Neural cell (in vitro differentiated cells): ENCODE measurements at regions not wholly inside any gene's neighbourhood (a gene's known extent, or its start where the extent isn't known, plus 50 kb on each side); places are given as distances from the start of the nearest gene placed in this dataset.

ENCODE experiments used
- H2AFZ ChIP-seq: fragments of 200-600, 300-800 bp; sonication (generic), shearing (Covaris generic); 2 replicates; pipeline ENCODE4 v1.6.0; 2014; ENCODE audit warnings: low read depth, mild to moderate bottlenecking, antibody characterized with exemption, low read length, moderate library complexity
- H3F3A ChIP-seq: fragments of 200-600 bp; shearing (Covaris generic); 2 replicates; pipeline ENCODE4 v1.6.1; 2016; ENCODE audit warnings: mild to moderate bottlenecking, moderate library complexity, mixed read lengths, antibody characterized with exemption, low read length; ENCODE audit not compliant: insufficient read depth, poor library complexity, severe bottlenecking
- H3K27ac ChIP-seq: fragments of 200-600, 300-800 bp; sonication (generic), shearing (Covaris generic); 2 replicates; pipeline ENCODE4 v1.5.1; 2014; ENCODE audit warnings: mild to moderate bottlenecking, low read length, moderate library complexity
- H3K27me3 ChIP-seq: fragments of 300-800, 200-600 bp; sonication (generic), shearing (Covaris generic); 2 replicates; pipeline ENCODE4 v1.6.0; 2014; ENCODE audit warnings: mild to moderate bottlenecking, low read depth, low read length, moderate library complexity; ENCODE audit not compliant: insufficient read depth
- H3K36me3 ChIP-seq: fragments of 300-800, 200-600 bp; sonication (generic), shearing (Covaris generic); 2 replicates; pipeline ENCODE4 v1.5.1; 2014; ENCODE audit warnings: mild to moderate bottlenecking, antibody characterized with exemption, low read length, moderate library complexity; ENCODE audit not compliant: insufficient read depth
- H3K4me2 ChIP-seq: fragments of 300-800, 200-600 bp; sonication (generic), shearing (Covaris generic); 2 replicates; pipeline ENCODE4 v1.6.0; 2014; ENCODE audit warnings: mild to moderate bottlenecking, low read length
- H3K4me3 ChIP-seq: fragments of 300-800, 200-600 bp; sonication (generic), shearing (Covaris generic); 2 replicates; pipeline ENCODE4 v1.5.1; 2014; ENCODE audit warnings: mild to moderate bottlenecking, low read length, moderate library complexity
- H3K79me2 ChIP-seq: fragments of 200-600 bp; shearing (Covaris generic); replicated peaks from 2 replicates; pipeline ENCODE4 v1.6.0; 2014; ENCODE audit warnings: mild to moderate bottlenecking, low read length, moderate library complexity; ENCODE audit not compliant: insufficient read depth
- H3K9ac ChIP-seq: fragments of 300-800, 200-600 bp; sonication (generic), shearing (Covaris generic); 2 replicates; pipeline ENCODE4 v1.6.1; 2016; ENCODE audit warnings: mild to moderate bottlenecking, low read length, mixed read lengths
- H3K9me2 ChIP-seq: fragments of 200-600 bp; shearing (Covaris generic); 2 replicates; pipeline ENCODE4 v1.6.1; 2016; ENCODE audit warnings: mild to moderate bottlenecking, low read length, mixed read lengths; ENCODE audit not compliant: insufficient read depth
- H3K9me3 ChIP-seq: fragments of 200-600, 300-800 bp; sonication (generic), shearing (Covaris generic); 2 replicates; pipeline ENCODE4 v1.6.1; 2016; ENCODE audit warnings: mild to moderate bottlenecking, mixed run types, low read length, moderate library complexity, mixed read lengths
- H4K20me1 ChIP-seq: fragments of 200-600 bp; shearing (Covaris generic); 2 replicates; pipeline ENCODE4 v1.6.1; 2016; ENCODE audit warnings: mild to moderate bottlenecking, mixed run types; ENCODE audit not compliant: insufficient read depth
- EP300 ChIP-seq: fragments of 450-650 bp; conservative IDR thresholded peaks from 2 replicates; pipeline ENCODE4 v1.6.1; 2014; ENCODE audit warnings: antibody characterized with exemption, mild to moderate bottlenecking, moderate library complexity; ENCODE audit not compliant: poor library complexity, severe bottlenecking
- EZH2 ChIP-seq: fragments of 200-600, 300-800 bp; shearing (Covaris generic), sonication (generic); IDR thresholded peaks from 2 replicates; pipeline ENCODE4 v1.6.1; 2014; ENCODE audit warnings: antibody characterized with exemption, low read length, borderline replicate concordance, mild to moderate bottlenecking; ENCODE audit not compliant: insufficient read depth, poor library complexity, severe bottlenecking
- MXI1 ChIP-seq: fragments of 450-650 bp; conservative IDR thresholded peaks from 2 replicates; pipeline ENCODE4 v1.6.1; 2014; ENCODE audit warnings: antibody characterized with exemption, mild to moderate bottlenecking; ENCODE audit not compliant: poor library complexity, severe bottlenecking
- POLR2AphosphoS5 ChIP-seq: IDR thresholded peaks from 2 replicates; pipeline ENCODE4 v1.6.1; 2012
- RAD21 ChIP-seq: fragments of 450-650 bp; conservative IDR thresholded peaks from 2 replicates; pipeline ENCODE4 v1.6.1; 2014; ENCODE audit warnings: antibody characterized with exemption, mild to moderate bottlenecking, moderate library complexity
- SMC3 ChIP-seq: fragments of 450-650 bp; conservative IDR thresholded peaks from 2 replicates; pipeline ENCODE4 v1.6.1; 2014; ENCODE audit warnings: antibody characterized with exemption, mild to moderate bottlenecking, moderate library complexity; ENCODE audit not compliant: poor library complexity
- TAF1 ChIP-seq: IDR thresholded peaks from 2 replicates; pipeline ENCODE4 v1.6.1; 2012; ENCODE audit warnings: low read depth
- TF ChIP-seq, protein P1 (sequence below): IDR thresholded peaks from 2 replicates; pipeline ENCODE4 v1.6.1; 2012; ENCODE audit warnings: borderline replicate concordance
- TF ChIP-seq, protein P2 (sequence below): fragments of 450-650 bp; IDR thresholded peaks from 2 replicates; pipeline ENCODE4 v1.5.1; 2014; ENCODE audit warnings: antibody characterized with exemption, mild to moderate bottlenecking, moderate library complexity; ENCODE audit not compliant: poor library complexity, severe bottlenecking

DNA sequence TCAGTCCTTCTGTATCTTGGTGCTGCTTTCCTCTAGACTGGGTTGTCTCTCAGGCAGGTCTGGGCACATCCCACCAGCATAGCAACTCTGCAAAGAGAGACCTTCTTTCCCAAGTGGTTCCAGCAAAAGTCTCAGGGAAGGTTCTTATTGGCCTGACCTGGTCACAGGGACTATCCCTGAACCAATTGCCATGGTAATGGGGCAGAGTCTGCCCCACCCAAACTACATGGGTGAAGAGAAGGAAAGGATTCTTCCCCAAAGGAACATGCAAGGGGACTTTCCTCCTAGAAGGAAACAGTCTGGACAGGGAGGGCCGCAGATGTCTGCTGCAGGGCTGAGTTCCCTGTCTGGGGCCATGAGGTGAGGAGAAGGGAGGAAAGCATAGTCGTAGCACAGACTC is 122.2 kb upstream of the NCOR2 start:
- Histone ChIP-seq H3K9me3 (peaks cover 4% of the 10 kb centered on the region), H3K79me2 (no peaks in the 10 kb centered on the region), H2AFZ (no peak overlapping the region), H4K20me1 (no peaks in the 10 kb centered on the region), H3K36me3 (no peaks in the 10 kb centered on the region), H3K27me3 (no peaks in the 10 kb centered on the region), H3F3A (no peaks in the 10 kb centered on the region), H3K9ac (no peak overlapping the region), H3K4me2 (no peak overlapping the region), H3K9me2 (no peaks in the 10 kb centered on the region), H3K4me3 (no peak overlapping the region), H3K27ac (no peak overlapping the region)
- TF ChIP-seq TAF1 (no peak), POLR2AphosphoS5 (no peak), EP300 (no peak), RAD21 (no peak), MXI1 (no peak)

DNA sequence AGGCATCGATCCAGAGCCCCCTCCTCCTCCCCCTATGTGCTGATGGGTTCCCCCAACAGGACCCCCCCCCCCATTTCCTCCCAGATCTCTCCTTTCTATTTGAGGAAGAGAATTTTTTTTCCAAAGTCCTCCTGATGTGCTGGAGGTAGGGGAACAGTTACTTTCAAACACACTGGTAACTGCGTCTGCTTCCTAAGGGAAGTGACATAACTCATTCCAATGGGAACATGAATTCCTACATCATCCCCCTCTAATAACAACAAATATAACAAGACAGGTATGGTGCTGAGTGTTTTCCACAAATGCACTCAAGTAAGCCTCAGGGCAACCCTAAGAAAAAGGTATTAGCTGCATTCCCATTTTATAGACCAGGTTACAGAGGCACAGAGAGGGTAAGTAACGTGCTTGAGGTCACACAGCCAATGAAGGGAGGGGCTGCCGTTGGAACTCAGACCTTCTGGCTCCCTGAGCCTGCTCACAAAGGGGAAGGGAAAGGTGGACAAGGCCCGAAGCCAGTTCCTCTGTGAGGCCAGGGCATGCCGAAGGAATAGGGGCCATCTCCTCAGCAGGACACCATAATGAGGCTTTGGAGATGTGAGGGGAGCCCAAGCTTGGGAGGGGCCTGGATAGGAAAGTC is 121.1 kb upstream of the NCOR2 start:
- Histone ChIP-seq H3K79me2 (no peaks in the 10 kb centered on the region), H3K9me3 (peaks cover 4% of the 10 kb centered on the region), H3K27me3 (no peaks in the 10 kb centered on the region), H3K36me3 (no peaks in the 10 kb centered on the region), H3F3A (no peaks in the 10 kb centered on the region), H3K9ac (no peak overlapping the region), H4K20me1 (no peaks in the 10 kb centered on the region), H3K4me3 (no peak overlapping the region), H2AFZ (no peak overlapping the region), H3K4me2 (no peak overlapping the region), H3K27ac (no peak overlapping the region), H3K9me2 (no peaks in the 10 kb centered on the region)
- TF ChIP-seq SMC3 (no peak), MXI1 (no peak), EP300 (no peak)
- TF ChIP-seq, protein P1, sequence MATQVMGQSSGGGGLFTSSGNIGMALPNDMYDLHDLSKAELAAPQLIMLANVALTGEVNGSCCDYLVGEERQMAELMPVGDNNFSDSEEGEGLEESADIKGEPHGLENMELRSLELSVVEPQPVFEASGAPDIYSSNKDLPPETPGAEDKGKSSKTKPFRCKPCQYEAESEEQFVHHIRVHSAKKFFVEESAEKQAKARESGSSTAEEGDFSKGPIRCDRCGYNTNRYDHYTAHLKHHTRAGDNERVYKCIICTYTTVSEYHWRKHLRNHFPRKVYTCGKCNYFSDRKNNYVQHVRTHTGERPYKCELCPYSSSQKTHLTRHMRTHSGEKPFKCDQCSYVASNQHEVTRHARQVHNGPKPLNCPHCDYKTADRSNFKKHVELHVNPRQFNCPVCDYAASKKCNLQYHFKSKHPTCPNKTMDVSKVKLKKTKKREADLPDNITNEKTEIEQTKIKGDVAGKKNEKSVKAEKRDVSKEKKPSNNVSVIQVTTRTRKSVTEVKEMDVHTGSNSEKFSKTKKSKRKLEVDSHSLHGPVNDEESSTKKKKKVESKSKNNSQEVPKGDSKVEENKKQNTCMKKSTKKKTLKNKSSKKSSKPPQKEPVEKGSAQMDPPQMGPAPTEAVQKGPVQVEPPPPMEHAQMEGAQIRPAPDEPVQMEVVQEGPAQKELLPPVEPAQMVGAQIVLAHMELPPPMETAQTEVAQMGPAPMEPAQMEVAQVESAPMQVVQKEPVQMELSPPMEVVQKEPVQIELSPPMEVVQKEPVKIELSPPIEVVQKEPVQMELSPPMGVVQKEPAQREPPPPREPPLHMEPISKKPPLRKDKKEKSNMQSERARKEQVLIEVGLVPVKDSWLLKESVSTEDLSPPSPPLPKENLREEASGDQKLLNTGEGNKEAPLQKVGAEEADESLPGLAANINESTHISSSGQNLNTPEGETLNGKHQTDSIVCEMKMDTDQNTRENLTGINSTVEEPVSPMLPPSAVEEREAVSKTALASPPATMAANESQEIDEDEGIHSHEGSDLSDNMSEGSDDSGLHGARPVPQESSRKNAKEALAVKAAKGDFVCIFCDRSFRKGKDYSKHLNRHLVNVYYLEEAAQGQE, result no peak

DNA sequence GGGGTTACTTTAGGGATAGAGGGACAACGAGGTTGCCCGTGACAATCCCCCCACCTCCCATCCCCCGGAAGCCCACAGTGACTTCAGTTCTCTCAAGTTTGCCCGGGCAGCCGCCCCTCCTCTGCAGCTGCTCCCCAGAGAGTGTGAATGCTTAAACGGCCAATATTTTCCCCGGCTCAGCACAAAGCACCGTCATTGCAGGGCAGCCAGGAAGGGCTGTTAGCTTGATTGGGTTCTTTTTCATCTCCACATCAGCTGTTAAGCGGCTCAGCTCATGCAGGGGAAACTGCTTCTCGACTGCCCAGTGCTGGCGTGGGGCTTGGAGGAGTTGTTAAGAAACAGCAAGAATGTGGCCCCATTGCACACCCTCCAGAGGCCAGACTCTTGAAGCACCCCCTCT is 120.5 kb upstream of the NCOR2 start:
- no peaks in the 10 kb centered on the region for H4K20me1 ChIP-seq
- no peak overlapping the region for H3K9ac ChIP-seq
- H3K9me2 ChIP-seq, result no peaks in the 10 kb centered on the region
- H2AFZ ChIP-seq, result no peak overlapping the region
- peaks cover 4% of the 10 kb centered on the region for H3K9me3 ChIP-seq
- H3K4me3 ChIP-seq, result no peak overlapping the region
- H3F3A ChIP-seq, result no peaks in the 10 kb centered on the region
- no peak overlapping the region for H3K4me2 ChIP-seq
- TF ChIP-seq, protein P1, result no peak
- no peak for TF ChIP-seq TAF1
- TF ChIP-seq RAD21, result no peak
- TF ChIP-seq SMC3, result no peak
- no peak for TF ChIP-seq POLR2AphosphoS5
- TF ChIP-seq, protein P2, sequence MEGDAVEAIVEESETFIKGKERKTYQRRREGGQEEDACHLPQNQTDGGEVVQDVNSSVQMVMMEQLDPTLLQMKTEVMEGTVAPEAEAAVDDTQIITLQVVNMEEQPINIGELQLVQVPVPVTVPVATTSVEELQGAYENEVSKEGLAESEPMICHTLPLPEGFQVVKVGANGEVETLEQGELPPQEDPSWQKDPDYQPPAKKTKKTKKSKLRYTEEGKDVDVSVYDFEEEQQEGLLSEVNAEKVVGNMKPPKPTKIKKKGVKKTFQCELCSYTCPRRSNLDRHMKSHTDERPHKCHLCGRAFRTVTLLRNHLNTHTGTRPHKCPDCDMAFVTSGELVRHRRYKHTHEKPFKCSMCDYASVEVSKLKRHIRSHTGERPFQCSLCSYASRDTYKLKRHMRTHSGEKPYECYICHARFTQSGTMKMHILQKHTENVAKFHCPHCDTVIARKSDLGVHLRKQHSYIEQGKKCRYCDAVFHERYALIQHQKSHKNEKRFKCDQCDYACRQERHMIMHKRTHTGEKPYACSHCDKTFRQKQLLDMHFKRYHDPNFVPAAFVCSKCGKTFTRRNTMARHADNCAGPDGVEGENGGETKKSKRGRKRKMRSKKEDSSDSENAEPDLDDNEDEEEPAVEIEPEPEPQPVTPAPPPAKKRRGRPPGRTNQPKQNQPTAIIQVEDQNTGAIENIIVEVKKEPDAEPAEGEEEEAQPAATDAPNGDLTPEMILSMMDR, result no peak
- TF ChIP-seq EP300, result no peak
- no peak for TF ChIP-seq MXI1
- TF ChIP-seq EZH2, result no peak
- H3K27me3 ChIP-seq, result no peaks in the 10 kb centered on the region
- H3K36me3 ChIP-seq, result no peaks in the 10 kb centered on the region
- no peak overlapping the region for H3K27ac ChIP-seq
- H3K79me2 ChIP-seq, result no peaks in the 10 kb centered on the region
